DLD1 (cell line): ENCODE measurements at regions not wholly inside any gene's neighbourhood (a gene's known extent, or its start where the extent isn't known, plus 50 kb on each side); places are given as distances from the start of the nearest gene placed in this dataset.

Experiments
- in situ Hi-C: cut with HindIII; loops from 2 replicates; pipeline ENCODE4 v1.10.0; 2017; ENCODE audit warnings: low sequenced_read_pairs

DNA sequence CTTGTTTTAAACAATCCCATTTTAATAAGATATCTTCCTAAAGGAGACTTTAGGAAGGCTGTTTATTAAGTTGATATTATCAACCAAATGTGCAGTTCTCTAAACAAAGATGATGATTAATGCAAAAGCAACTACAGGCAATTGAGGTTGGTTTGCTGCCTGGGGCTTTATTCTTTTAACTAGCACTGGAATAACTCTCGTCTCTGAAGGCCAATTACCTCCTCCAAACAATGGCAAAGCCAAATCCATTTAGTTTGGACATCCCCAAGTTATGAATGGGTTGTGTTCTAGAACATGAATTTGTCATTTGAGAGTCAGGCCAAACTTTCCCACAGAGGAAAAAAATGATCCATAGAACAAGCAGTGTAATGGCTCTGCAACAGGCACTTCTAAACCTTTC is 114.1 kb downstream of the SLC16A9 start:
- in situ Hi-C loops: no loop called here

DNA sequence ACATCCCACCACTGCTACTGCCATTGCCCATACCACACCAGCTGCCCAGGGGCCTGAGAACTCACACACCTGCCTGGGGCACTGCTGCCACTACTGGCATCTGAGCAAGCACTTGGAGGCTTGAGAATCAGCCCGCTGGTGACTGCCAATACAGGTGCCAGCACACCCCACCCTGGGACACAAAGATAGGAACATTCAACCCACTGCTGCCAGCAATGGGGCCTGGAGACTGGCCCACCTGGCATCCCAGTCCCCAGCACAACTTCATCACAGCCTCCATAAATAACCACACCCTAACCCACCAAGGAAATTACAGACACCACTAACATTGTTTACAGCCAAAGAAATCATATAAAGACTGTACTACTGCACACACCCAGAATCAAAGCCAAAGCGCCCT is 115.9 kb downstream of the SLC16A9 start:
- in situ Hi-C loops: no loop called here

- in situ Hi-C loops: no loop called here
Measured at GRCh38 chr10:59589796-59590195, 119.9 kb downstream of the SLC16A9 start.

DNA sequence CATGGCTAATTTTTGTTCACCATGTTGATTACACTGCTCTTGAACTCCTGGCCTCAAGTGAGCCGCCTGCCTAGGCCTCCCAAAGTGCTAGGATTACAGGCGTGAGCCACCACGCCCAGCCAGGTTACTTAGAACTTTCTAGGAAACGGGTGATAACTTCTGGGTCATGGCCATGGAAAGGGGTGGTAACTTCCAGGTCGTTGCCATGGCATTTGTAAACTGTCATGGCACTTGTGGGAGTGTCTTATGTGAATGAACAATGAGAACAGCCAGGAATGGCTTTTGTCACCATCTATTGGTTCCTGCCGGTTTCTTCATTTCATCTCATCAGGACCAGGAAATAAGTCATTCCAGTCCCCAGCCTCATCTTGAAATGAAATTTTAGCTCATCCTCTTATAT is 120.9 kb downstream of the SLC16A9 start:
- in situ Hi-C loops: no loop called here

- in situ Hi-C loops: no loop called here
Measured at GRCh38 chr10:59587756-59588140, 121.9 kb downstream of the SLC16A9 start.

DNA sequence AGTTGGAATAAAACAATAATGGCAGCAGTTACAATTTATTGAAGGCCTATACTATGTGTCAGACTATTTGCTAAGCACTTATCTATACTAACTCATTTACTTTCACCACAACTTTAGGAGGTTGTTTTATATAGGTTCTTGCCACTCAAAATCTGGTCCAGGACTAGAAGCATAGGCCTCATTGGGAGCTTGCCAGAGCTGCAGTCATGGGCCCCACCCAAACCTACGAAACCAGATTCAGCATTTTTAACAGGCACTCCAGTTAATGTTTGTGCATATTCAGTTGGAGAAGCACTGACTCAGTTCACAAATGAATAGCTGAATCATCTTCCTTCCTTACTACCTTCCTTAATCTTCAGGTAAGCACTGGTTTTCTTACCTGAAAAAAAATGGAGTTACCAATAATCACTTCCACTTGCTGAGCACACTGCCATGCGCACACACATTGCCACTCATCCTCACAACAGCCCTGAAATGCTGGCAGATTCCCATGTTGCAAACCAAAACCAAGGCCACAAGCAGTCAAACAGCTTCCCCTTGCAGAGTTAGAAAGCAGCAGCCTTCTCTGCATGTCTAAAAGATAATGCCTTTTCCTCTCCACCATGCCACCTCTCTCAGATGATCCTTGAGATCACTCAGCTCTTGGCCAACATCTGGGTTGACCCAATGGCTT is 122.4 kb downstream of the SLC16A9 start:
- in situ Hi-C loops: no loop called here

DNA sequence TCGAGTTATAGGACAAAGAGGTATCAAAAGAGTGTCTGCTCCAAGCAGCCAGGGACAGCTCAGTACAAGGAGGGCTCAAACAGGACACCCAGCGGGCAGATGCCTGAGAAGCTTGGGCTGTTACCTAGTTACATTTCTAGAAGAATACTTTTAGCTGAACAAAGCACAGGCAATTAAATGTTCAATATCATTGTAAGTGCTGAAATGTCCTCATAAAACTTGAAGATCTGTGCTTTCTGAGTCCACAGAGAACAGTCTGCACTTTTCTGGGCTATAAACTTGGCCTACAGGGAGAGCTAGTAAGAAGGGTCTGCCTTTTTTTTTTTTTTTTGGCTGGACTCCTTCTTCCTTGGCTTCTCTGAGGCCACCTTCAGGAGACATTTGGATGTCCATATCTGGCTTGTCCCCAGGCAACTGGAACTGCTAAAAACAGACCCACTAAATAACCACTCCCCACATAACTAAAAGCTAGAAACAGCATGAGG is 123.2 kb downstream of the SLC16A9 start:
- in situ Hi-C loops: no loop called here

DNA sequence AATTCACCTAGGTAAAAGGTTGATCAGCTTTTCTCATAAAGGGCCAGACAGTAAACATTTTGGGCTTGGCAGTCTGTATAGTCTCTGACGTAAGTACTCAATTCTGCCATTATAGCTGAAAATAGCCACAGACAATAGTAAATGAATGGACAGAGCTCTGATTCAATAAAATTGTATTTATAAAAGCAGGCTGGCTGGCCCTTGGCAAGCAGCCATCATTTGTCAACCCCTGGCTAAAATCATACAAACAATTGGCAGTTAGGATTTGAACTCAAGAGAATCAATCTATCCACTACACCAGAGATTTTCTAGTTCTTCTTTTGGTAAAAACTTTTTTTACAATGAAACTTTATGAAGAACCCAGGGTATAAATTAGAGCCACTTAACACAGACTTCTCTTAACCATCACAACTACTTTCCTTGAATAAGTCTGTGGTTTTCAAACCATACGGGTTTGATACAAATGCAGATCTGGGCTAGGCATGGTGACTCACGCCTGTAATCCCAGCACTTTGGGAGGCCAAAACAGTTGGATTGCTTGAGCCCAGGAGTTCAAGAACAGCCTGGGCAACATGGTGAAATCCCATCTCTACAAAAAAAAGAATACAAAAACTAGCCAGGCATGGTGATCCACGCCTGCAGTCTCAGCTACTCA is 124.5 kb downstream of the SLC16A9 start:
- in situ Hi-C loops: no loop called here

DNA sequence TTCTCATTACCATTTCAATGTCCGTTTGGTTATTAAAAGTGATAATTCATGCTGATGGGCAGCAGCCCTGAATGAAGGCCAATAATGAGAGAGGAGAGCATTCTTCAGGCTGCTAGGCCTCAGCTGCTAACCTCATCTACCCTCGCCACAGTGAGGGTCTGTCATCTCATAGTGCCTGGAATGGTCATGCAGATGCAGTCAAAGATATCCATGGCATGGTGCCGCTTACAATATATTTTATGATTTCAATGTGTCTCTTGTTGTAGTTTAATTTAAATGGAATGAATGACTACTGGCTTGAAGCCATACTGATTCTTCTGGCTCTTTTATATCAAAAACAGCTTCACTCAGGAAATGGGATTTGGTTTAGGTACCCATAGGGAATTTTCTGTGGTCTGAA is 126.9 kb downstream of the SLC16A9 start:
- in situ Hi-C loops: no loop called here

DNA sequence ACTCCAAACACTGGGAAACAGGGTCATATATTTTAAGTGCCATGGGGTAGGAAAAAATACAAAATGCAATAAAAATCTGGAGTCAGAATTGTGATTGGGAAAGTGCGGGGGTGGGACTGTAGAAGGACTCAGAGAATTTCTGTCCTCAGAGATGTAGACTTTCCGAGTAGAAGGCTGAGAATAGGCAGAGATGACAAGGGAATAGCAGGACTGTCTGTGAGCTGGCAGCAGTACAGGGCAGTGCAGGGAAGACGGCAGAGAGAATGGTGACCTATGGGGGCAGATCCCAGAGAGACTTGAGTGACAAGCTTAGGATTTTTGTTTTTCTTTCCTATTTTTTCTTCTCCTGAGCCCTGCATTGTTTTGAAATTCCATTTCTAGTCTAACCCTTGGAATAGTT is 127.6 kb downstream of the SLC16A9 start:
- in situ Hi-C loops: no loop called here

DNA sequence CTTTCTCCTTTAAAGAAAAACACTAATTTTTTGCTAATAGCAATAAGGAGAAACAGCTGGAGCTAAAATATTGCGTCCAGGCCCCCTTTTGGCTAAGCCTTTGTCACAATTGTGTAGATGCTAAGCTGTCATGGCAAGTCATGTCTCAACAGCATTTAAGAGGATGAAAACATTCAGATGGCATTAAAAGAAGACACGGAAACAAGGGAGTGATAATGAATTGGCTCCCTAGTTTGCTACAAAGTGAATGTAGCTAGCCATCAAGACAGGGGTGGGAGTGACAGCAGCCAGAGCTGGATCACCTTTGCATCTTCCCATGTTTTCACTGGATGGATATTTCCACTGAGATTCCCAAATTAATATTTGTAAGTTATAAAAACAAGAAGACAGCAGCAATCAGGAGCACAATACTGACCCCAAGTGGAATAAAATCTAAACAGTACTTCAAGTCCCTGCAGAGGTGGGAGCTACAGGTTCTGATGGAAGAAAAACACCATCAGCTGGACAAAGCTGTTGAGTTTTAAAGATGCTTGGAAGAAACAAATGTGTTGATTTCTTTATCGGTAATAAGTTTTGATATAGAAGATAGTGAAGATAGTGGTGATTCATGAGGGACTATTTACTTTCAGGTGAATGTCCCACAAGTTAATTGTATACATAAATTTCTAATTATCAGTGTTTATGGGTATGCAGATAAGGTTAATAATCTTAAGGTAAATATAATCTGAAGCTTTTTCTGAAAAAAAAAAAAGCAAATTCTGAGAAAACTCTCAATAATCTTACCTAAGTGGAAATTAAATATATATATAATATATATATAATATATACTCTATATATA is 129.4 kb downstream of the SLC16A9 start:
- in situ Hi-C loops: no loop called here

DNA sequence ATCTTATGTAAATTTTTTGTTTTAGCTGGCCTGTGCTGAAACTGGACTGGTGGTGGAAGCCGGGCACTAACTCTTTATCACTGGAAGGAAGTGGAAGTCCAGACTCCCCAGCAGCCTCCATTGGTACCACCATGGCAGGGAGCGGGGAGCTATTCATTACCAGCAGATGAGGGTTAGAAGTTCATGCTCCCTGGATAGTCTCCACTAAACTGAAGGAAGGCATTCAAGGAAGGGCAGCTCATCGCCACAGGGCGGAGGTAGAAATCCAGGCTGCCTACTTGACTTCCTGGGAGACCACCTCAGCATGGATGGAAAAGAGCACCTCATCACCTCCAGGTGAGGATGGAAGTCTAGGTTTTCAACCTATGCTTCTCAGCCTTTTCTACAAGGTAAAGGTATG is 130.9 kb downstream of the SLC16A9 start:
- in situ Hi-C loops: no loop called here

- in situ Hi-C loops: no loop called here
Measured at GRCh38 chr10:59577984-59578383, 131.7 kb downstream of the SLC16A9 start.

- in situ Hi-C loops: no loop called here
Measured at GRCh38 chr10:59575269-59575668, 134.4 kb downstream of the SLC16A9 start.

GRCh38 chr10:59563531-59563930 is 146.1 kb downstream of the SLC16A9 start:
- in situ Hi-C loops: loop anchor here (5.0 kb wide), 1 partner anchor 51 kb away; no protein-coding TSS in a partner anchor

DNA sequence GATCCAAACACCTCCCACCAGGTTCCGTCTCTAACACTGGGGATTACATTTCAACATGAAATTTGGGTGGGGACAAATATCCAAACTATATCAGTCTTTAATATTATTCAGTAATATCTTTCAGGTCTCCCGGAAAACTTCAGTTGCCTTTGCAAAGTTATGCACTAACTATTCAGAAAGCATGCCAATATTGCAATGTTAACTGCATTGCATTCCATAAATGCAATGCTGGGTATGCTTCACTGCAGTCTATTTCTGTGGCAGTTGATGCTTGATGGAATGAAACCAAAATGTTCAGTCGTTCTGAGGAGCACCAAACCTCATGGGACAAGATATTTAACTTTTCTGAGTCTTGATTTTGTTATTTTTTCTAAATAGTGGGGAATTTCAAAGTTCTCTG is 147.5 kb downstream of the SLC16A9 start:
- in situ Hi-C loops: loop anchor here (5.0 kb wide), 1 partner anchor 50 kb away; no protein-coding TSS in a partner anchor

DNA sequence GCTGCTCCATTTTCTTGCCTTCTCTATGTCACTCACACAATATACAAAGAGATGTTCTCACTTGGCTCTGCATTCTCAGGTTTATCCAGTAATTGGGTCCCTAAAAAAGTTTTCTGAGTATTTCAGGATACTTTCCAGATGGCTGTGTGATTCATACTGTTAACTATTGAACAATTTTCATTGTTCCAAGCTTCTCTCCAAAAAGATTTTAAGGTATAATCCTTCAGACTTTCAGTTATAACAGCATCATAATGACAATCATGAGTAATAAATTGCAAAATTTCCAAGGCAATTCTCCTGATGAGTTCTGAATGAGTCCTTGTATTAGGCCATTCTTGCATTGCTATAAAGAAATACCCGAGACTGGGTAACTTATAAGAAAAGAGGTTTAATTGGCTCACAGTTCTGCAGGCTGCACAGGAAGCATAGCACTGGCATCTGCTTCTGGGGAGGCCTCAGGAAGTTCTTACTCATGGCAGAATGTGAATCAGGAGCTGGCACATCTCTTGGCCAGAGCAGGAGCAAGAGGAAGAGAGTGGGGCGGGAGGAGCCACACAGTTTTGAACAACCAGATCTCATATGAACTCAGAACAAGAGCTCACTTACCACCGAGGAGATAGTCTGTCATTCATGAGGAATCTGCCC is 148.1 kb downstream of the SLC16A9 start:
- in situ Hi-C loops: loop anchor here (5.0 kb wide), 1 partner anchor 49 kb away; no protein-coding TSS in a partner anchor

DNA sequence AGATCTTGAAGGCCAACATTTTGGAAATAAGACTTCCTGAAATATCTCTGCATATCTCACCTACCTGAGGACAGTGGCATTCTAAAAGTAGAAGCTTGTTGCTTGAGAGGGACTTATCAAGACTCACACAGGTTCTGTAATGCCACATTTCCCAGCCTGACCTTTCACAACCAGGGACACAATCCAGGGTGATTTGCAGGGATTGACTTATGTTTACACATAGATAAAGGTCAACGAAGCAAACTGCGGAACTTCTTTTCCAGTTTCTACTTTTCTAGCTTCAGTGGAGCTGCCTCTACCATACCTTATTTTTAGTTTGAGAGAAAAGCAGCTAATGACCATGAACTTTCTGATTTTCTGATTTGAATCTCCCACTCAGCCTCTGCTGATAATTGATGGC is 148.7 kb downstream of the SLC16A9 start:
- in situ Hi-C loops: loop anchor here (5.0 kb wide), 1 partner anchor 49 kb away; no protein-coding TSS in a partner anchor

DNA sequence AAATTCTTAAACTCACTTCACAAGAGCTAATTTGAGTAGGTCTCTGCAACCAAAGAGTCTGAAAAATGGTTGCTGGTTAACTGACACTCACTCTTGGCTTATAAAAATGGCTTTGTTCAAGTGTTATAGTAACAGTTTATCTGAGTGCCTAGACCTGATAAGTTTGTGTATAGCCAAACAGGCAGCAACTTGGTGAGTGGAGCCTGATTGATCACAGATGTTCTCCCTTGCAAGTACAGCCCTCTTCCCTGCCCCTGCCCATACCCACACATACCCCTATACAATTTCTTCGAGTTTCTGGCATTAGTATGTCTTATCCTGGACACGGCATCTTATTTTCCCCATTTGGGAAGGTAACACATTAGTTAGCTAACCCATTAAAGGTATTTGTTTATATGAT is 149.5 kb downstream of the SLC16A9 start:
- in situ Hi-C loops: loop anchor here (5.0 kb wide), 1 partner anchor 48 kb away; no protein-coding TSS in a partner anchor

DNA sequence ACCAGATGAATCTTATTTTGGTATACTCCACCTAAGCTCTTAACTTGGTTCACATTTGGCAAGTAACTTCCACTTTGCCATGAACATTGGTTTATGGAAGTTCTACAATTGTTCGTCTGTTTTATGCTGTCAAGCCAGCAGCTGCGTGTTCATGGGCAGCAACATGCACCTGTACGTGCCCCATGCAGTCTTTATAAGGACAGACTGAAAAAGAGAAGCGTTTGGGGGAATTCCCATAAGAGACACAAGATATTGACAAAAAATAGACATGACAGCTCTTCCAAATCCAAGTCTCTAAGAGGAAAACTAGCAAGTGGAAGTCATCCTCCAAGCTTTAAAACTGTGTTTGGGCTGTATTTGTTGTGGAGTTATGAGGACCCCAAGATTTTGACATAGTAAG is 151.6 kb downstream of the SLC16A9 start:
- in situ Hi-C loops: no loop called here

- in situ Hi-C loops: no loop called here
Measured at GRCh38 chr10:59557642-59558041, 152.0 kb downstream of the SLC16A9 start.
